ENCODE measurements at regions not wholly inside any gene's neighbourhood (a gene's known extent, or its start where the extent isn't known, plus 50 kb on each side); places are given as distances from the start of the nearest gene placed in this dataset.

GRCh38 chr11:119786431-119787073 is 57.6 kb upstream of the NECTIN1 start:
- Histone ChIP-seq H3K18ac (ENCODE audit: low read depth, low read length) (no peak overlapping the region), H3K4me2 (ENCODE audit: low read depth, low read length) (no peak overlapping the region), H3K79me1 (ENCODE audit: low read depth in 1 of 2, low read length in 2 of 2) (no peaks in the 10 kb centered on the region), H2BK15ac (ENCODE audit: low read depth, low read length) (no peak overlapping the region), H3K14ac (replicated peaks; ENCODE audit: low read depth, low read length) (no peak overlapping the region), H3K36me3 (ENCODE audit: control insufficient read depth, insufficient read depth, low read length) (no peaks in the 10 kb centered on the region), H3K27ac (ENCODE audit: insufficient read depth, low read length) (no peak overlapping the region), H2BK120ac (ENCODE audit: low read depth, low read length) (no peak overlapping the region), H3K4me3 (ENCODE audit: insufficient read depth, low read depth, low read length) (no peak overlapping the region), H3K23ac (ENCODE audit: low read depth, low read length) (no peak overlapping the region), H3K9ac (ENCODE audit: low read depth, low read length) (no peak overlapping the region), H2AK5ac (ENCODE audit: low read depth, low read length) (no peak overlapping the region), H4K91ac (ENCODE audit: insufficient read depth, low read depth, low read length) (no peak overlapping the region), H2BK20ac (ENCODE audit: low read depth, low read length) (no peak overlapping the region), H2AK9ac (replicated peaks; ENCODE audit: low read depth, low read length, poor library complexity) (no peak overlapping the region), H4K8ac (ENCODE audit: low read depth in 2 of 2, low read length in 2 of 2) (no peak overlapping the region), H4K5ac (ENCODE audit: low read depth, low read length) (no peak overlapping the region), H3K4me1 (ENCODE audit: control insufficient read depth, insufficient read depth, low read length) (no peaks in the 10 kb centered on the region), H3K9me1 (ENCODE audit: insufficient read depth, low read length) (no peaks in the 10 kb centered on the region), H3K4ac (ENCODE audit: low read depth, low read length) (no peak overlapping the region), H4K20me1 (ENCODE audit: insufficient read depth, low read length) (no peaks in the 10 kb centered on the region), H3K27me3 (ENCODE audit: control insufficient read depth, insufficient read depth, low read length) (peaks cover 15% of the 10 kb centered on the region; the same call in 1 of the 2 replicates), H2BK5ac (ENCODE audit: low read depth, low read length, poor library complexity, severe bottlenecking) (no peak overlapping the region), H2AFZ (replicated peaks; ENCODE audit: low read length, poor library complexity) (no peak overlapping the region), H3K9me3 (ENCODE audit: control insufficient read depth, insufficient read depth, low read length) (peaks cover 4% of the 10 kb centered on the region; the same call in 1 of the 2 replicates), H3K56ac (ENCODE audit: extremely low read depth, insufficient read depth, low read length) (no peak overlapping the region)
- intact Hi-C loops (cut with micrococcal nuclease) (no loop called here), dilution Hi-C loops (cut with HindIII; ENCODE audit: low sequenced_read_pairs, unreplicated experiment) (no loop called here), in situ Hi-C loops (cut with MboI; ENCODE audit: low sequenced_read_pairs) (no loop called here)
- 72% methylated on average over 6 of the region's 10 CpGs; no CpG with 5 or more reads in 1 of the 2 experiments for WGBS, 2 experiments (ENCODE audit: extremely low coverage in 2 of 2, insufficient read length in 1 of 2)
- ATAC-seq (ENCODE audit: low read depth): no peak
- TF ChIP-seq POLR2A (IDR thresholded peaks at IDR 0.05; ENCODE audit: low read depth, low read length): no peak
- no peak for TF ChIP-seq CEBPB (IDR thresholded peaks at IDR 0.05; ENCODE audit: low read depth, low read length)
- TF ChIP-seq ELK1 (IDR thresholded peaks at IDR 0.05; ENCODE audit: borderline replicate concordance, low read depth, low read length): no peak
- TF ChIP-seq RFX5 (IDR thresholded peaks at IDR 0.05; ENCODE audit: low read depth, low read length): no peak
- TF ChIP-seq CHD1 (IDR thresholded peaks at IDR 0.05; ENCODE audit: low read depth, low read length): no peak
- TF ChIP-seq FOS (IDR thresholded peaks at IDR 0.05; ENCODE audit: low read depth, low read length): no peak
- no peak for TF ChIP-seq USF2 (IDR thresholded peaks at IDR 0.05; ENCODE audit: low read depth, low read length)
- TF ChIP-seq SMC3 (IDR thresholded peaks at IDR 0.05; ENCODE audit: low read depth, low read length): no peak
- no peak for TF ChIP-seq MAZ (IDR thresholded peaks at IDR 0.05; ENCODE audit: borderline replicate concordance, low read depth, low read length)
- no peak for TF ChIP-seq NFE2L2 (IDR thresholded peaks at IDR 0.05; ENCODE audit: low read depth, low read length)
- DNase-seq: no peak
- ChIA-PET POLR2A (ENCODE audit: unreplicated experiment) (no interaction called here), CTCF (no interaction called here)
- BruUV-seq (replicated peaks): no TSS peak

Measured in IMR-90 (cell line).